AG08395 (cell line): ENCODE measurements at regions not wholly inside any gene's neighbourhood (a gene's known extent, or its start where the extent isn't known, plus 50 kb on each side); places are given as distances from the start of the nearest gene placed in this dataset.
"Not testable (repeated sequence)": the region's sequence is repeated elsewhere in the genome, so short reads cannot be mapped to it uniquely, and the experiment has no call there.

Experiments used
- DNase-seq: peaks from one replicate; pipeline ENCODE4 v3.0.0; 2012; ENCODE audit warnings: mixed read lengths, low spot score

- DNase-seq = no peak
These were observed 229.7 kb upstream of the PIK3R1 start for GRCh38 chr5:67985686-67986387.

GRCh38 chr5:67984546-67984945 is 231.0 kb upstream of the PIK3R1 start:
- no peak for DNase-seq

DNA sequence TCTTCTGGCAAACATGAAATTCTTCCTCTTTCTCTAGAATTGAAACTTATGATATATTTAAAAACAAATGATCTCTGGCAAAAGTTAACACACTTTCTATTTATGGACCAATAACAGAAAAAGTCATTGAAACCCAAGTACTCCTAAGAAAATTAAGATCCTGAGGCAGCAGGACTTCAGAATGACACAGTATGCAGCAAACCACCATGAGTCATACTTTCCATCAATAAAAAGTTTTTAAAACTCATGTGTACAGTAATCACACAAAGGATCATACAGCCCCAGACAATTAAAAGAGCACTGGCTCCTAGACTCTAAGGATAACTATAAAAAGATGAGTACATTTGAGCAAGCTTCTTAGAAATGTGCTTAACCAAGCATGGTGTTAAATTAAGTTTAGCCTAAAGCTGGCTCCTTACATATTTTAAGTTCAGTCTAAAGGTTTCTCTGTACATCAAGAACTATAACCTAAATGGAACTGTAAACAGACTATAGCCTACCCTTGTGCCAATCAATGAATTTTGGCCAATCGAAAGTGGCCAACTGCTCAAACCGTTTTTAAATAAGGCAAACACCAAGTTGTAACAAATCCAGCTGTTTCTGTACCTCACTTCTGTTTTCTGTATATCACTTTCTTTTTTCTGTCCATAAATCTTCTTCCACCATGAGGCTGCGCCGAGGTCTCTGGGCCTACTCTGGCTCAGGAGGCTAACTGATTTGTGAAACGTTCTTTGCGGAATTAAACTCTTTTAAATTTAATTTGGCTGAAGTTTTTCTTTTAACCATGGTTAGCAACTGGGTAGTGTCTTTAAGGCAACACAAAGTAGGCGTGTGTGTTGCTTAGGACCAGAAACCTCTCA is 232.1 kb upstream of the PIK3R1 start:
- peak; percentile 71 for DNase-seq

DNA sequence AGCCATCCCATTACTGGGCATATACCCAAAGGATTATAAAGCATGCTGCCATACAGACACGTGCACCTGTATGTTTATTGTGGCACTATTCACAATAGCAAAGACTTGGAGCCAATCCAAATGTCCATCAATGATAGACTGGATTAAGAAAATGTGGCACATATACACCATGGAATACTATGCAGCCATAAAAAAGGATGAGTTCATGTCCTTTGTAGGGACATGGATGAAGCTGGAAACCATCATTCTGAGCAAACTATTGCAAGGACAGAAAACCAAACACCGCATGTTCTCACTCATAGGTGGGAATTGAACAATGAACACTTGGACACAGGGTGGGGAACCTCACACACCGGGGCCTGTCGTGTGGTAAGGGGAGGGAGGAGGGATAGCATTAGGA is 233.4 kb upstream of the PIK3R1 start:
- DNase-seq = not testable (repeated sequence)

- DNase-seq = no peak
These were observed 237.4 kb upstream of the PIK3R1 start for GRCh38 chr5:67978171-67978570.

DNA sequence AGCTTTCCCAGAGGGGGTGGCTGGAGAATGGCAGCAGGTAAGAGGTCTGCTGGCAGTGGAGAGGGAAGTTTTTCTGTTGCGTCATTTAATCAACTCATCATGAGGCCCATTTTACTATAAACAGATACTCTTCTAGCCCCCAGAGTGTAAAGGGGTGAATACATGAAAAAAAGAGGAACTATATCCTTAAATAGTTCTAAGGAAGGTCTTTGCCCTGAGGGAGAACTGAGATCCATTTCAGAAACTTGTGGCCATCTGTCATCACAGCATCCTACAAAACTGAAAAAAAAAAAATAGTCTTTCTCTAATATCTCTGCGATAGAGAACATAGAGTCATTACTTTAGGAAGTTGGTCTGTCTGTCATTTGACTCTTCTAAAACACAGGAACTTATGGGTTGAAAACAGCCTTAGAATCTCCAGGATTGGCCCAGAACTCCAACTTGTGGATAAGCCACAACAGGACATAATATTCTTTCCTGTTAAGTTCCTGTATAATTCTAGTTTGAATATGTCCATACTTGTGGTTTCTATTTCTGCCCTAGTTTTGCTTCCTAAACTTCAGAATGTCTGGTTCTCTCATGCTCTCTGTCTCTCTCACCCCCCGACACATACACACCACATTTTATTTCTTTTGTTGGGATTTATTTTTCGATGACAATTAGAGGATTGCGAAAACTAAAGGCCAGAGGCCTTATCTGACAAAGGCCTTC is 238.5 kb upstream of the PIK3R1 start:
- no peak for DNase-seq

DNA sequence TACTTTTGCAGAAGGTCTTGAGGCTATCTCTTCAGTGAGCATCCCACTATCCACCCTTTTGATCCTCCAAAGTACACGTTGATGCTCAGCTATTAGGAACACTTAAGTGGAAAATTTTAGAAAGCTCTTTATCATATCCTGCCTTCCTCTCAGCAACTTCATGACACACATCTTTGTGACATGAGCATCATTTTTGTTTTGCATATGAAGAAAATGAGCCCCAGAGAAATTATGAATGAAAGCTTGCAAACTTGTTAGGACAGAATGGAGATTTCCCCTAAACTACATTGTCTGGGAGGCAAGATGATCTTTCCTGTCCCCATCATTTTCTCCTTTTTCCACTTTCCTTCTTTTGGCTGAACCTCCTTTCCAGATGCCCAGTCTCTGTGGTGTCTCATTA is 239.4 kb upstream of the PIK3R1 start:
- no peak for DNase-seq

GRCh38 chr5:67974471-67974870 is 241.1 kb upstream of the PIK3R1 start:
- no peak for DNase-seq

DNA sequence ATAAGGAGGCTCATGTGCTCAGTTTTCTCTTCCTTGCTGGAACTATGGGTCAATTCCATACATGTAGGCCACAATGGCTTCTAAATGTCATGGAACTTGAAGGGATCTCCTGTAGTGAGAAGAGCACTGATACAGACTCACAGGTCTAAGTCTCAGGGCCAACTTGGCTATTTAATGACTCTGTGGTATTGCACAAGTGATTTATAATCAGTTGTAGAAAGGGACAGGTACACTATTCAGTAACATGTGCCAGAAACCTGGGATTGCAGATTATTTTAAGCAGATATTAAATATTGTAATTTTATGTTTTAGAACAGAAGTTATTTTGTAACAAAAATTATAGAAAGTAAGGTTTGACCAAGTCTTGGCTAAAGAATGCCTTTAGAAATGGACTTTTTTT is 241.5 kb upstream of the PIK3R1 start:
- no peak for DNase-seq

- DNase-seq = no peak
These were observed 243.4 kb upstream of the PIK3R1 start for GRCh38 chr5:67971971-67972821.

DNA sequence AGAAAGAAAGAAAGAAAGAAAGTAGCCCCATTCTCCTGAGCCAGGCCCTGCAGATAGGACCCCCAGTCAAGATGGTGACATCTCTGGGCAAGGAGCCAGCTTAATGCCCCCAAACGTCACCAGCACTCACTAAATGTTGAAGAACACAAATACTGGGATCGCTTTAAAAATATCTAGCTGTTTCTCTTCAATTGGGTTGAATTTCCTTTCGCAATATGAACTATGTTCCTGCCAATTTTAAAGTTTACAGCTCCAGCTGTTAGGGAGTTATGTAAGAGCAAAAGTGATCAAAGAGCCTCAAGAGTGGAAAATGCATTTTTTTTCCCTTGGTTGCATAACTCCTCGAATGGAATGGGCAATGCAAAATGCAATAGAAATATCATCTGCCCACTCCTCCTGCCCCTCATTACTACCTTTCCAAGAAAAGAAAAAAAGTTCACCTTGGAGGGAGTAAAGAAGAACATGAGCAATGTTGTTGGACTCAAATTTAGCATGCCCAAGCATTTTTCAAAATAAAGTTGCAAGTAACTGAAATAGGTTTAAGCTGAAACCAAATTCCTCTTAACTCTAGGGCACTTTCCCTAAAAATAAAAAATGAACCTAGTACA is 244.2 kb upstream of the PIK3R1 start:
- DNase-seq = peak; percentile 64

DNA sequence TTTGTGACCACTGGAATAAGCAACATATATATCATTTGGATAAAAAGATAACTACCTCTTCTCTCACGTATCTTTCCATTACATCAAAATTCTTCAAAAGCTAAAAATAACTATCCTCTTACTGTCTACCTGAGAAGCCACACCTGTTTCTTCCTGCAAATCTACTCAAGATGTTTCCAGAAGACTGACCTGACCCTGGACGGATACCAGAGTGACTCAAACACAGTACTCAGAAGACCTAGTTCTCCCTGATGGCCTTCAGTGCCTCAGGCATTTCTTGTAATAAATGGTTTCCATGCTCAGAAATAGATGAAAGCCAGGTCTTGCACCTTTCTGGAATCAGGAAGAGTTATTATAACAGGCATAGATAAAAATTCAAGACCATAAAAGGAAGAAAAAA is 245.9 kb upstream of the PIK3R1 start:
- DNase-seq = no peak

- DNase-seq = no peak
These were observed 246.4 kb upstream of the PIK3R1 start for GRCh38 chr5:67969176-67969575.

DNA sequence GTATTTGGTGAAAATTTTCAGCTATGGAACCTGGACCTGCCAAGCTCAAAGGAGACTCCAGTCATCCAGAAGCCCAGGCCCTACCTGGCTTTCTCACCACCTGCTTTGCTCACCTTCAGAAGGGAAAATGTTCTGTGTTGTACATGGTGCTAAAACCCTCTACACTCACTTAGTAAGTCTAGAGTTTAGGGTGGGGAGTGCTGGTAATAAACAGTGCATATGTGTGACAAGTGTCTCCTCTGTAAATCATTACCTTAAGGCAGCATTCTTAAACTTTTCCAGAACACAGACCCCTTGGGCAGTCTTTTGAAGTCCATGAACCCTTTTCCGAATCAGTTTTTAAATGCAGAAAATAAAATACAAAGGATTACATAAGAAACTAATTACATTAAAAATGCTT is 248.8 kb upstream of the PIK3R1 start:
- DNase-seq = no peak

- DNase-seq = no peak
These were observed 250.9 kb upstream of the PIK3R1 start for GRCh38 chr5:67964619-67965018.

- DNase-seq = no peak
These were observed 251.6 kb upstream of the PIK3R1 start for GRCh38 chr5:67963789-67964519.

DNA sequence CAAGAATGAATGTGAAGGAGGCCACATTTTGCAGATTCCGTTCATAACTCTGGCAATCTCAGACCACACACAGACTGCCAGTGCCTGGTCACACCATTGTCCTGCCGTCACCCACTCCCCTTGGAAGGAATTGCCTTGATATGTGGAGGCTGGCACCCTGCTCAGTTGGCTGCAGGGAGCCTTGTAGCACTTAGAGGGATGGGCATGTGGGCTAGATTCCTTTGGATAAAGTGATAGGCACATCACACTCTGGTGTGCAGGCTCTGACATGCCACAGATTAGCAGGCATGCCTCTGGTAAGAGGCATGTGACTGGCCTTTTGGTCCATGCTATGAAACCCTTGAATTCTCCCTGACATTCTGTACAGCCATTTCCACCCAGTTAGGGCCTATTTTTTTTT is 254.6 kb upstream of the PIK3R1 start:
- DNase-seq = no peak

DNA sequence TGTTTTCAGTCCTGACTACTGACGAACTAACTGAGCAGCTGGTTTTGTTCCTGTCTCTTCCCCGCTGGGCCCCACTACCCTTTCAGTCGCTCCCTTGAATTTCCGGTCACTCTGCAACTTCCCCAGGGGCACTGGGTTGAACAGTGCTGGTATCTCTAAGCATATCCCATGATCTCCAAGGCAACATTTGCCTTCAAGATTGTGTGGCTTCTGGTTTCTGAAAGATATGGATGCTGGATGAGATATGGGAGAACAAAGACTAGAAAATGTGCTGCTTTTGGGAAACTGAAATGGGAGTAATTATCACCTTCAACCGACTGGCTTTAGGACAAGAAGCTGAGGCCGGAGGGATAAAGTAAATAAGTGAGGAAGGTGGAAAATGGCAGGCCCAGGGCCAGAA is 258.2 kb upstream of the PIK3R1 start:
- no peak for DNase-seq

GRCh38 chr5:67954351-67954750 is 261.2 kb upstream of the PIK3R1 start:
- DNase-seq = no peak

GRCh38 chr5:67942421-67942820 is 273.1 kb upstream of the PIK3R1 start:
- DNase-seq = no peak
